ENCODE measurements at regions not wholly inside any gene's neighbourhood (a gene's known extent, or its start where the extent isn't known, plus 50 kb on each side); places are given as distances from the start of the nearest gene placed in this dataset.

DNA sequence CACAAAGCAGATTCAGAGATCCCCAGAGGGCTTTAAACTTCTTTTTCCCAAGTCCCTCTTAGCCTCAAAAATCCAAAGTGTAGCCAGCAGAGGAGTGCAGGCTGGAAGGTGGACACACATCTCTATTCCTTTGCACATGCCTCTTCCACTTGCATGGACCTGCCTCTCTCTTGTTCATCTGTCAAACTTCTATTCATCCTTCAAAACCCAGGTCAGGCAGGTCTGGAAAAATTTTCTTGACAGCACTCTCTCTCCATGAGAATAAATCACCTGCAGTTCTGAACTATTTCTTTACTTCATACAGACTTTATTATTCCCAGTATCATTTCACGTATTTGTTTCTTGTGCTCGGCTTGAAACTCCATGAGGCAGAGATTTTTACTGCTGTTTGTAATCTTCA, 127.5 kb downstream of the SS18 start:
- no peak for FAIRE-seq

DNA sequence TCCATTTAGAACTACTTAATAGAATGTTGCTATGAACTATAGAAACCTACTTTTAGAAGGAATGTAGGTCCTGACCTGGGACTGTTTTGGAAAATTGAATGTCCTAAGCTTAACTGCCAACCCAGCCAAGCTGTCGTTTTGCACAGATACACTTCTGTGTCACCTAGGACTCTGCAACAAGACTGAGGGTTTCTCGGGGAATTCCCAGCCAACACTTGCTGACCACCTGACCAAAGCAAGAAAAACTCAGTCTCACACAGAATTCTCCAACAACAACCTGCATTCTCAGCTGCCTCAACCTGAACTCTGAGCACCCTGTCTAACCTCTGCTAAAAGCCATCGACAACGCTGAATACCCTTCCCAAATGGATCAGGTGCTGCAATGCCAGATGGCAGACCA, 128.2 kb downstream of the SS18 start:
- no peak for FAIRE-seq

DNA sequence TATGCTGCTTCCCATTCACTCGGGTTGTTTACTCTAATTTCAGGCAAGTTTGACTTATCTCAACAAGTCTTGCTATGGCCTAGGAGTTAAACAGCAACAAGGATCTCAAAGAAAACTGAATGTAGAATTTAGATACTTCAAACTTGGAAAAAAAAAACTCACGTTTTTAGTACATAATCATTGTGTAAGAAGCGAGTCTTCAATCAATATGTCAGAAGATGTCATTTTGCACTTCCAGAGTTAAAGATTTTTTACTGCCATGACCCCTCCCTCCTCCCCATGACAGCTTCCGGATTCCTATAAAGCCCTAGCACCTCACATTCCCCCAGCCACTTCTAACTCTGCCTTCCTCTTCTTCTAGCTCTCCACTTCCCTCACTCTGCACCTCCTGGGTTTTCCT, 133.4 kb downstream of the SS18 start:
- no peak for FAIRE-seq

DNA sequence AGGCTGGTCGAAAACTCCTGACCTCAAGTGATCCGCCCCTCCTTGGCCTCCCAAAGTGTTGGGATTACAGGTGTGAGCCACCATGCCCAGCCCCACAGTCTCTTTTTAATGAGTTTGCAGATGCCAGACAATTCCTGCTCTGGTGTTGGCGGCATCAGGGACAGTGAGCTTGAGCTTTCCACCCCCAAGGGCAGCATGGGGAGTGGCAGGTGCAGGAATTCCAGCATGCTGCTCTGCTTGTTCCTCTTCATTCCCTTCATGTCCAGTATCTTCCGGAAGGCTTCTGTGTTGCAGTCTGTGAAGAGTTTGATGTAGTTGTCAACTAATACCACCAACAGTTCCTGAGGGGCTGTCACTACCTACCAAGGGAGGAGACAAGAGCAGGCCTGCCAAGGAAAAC, 137.3 kb downstream of the SS18 start:
- no peak for FAIRE-seq

DNA sequence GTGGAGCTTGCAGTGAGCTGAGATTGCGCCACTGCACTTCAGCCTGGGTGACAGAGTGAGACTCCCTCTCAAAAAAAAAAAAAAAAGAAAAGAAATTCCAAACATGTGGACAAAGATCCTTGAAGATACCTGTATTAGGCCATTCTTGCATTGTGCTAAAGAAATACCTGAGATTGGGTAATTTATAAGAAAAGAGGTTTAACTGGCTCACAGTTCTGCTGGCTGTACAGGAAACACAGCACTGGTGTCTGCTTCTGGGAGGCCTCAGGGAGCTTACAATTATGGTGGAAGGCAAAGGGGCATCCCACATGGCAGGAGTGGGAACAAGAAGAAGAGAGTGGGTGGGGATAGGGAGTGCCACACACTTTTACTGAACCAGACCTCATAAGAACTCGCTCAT, 140.1 kb downstream of the SS18 start:
- FAIRE-seq = no peak

DNA sequence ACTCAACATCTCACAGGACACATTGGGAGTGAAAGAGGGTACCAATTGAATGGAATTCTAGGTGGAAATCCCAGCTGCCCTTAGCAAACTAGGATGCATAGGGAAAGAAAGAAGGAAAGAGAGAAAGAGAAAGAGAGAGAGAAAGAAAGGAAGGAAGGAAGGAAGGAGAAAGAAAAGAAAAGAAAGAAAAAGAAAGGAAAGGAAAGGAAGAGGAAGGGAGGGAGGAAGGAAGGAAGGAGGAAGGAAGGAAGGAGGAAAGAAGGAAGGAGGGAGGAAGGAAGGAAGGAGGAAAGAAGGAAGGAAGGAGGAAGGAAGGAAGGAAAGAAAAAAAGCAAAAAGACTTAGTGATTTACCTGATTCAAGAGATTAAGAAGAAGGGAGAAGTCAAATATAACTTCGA, 143.9 kb downstream of the SS18 start:
- no peak for FAIRE-seq

DNA sequence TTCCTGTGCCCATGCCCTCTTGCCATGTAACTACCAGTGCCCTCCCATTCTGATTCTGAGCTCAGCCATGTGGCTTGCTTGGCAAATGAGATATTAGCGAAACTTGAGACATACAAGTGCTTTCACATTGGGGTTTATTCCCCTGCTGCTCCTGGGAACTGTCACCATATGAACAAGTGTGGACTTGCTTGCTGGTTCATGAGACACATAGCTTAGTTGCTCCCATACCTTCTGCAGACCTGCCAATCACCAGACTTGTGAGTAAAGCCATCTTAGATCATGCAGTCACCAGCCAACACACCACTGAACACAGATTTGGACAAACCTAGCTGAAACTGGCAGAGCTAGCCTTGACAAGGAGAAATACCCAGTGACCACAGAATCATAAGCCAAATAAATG, 155.1 kb downstream of the SS18 start:
- FAIRE-seq = no peak

DNA sequence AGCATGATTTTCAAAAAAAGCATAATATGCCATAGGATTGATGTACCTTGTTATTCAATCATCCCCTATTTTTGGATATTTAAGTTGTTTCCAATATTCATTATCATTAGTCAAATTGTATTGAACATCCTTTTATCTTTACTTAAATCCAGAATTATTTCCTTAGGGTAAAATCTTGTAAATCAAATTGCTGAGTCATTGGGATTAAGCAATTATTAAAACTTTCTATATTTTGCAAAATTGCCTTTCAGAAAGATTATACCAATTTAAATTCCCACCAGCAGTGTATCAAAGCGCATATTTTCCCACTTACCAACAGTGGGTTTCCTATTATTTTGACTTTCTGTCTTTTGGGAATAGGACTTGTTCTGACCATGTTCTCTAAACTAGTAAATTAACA, 159.3 kb downstream of the SS18 start:
- FAIRE-seq = peak; percentile 27

DNA sequence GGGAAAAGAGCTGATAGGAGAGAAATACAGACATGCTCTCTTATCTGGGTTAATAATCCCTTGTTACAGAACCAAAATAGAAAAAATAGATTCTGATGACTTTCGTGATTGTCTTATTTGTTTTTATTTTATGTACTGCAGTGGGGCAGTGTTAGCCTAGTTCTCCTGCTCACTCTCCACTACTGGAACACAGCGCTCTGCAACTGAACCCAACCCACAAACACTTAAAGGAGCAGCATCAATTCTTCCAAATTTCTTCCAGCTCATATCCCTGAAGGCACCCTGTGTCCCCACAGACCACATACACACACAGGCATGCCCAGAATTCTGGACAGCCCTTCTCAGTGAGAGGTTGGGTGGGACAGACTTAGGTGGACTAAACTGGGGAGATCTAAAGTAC, 160.6 kb downstream of the SS18 start:
- FAIRE-seq = no peak

DNA sequence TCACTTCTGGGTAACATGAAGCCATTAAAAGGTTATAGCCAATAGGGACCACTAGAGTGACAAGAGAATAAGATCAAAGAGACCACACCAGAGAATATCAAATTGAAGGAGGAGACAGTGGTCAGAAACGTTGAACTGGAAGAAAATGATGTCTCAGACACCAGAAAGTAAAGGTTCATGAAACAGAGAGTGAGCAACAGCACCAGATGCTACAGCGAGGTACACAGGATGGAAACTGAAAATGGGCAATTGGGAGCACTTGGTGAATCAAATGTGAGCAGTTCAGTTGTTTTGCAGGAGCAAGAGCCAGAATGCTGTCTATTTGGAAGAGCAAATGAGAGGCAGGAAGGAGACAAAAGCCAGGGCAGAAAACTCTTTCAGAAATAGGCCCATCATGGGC, 162.6 kb downstream of the SS18 start:
- FAIRE-seq = no peak

DNA sequence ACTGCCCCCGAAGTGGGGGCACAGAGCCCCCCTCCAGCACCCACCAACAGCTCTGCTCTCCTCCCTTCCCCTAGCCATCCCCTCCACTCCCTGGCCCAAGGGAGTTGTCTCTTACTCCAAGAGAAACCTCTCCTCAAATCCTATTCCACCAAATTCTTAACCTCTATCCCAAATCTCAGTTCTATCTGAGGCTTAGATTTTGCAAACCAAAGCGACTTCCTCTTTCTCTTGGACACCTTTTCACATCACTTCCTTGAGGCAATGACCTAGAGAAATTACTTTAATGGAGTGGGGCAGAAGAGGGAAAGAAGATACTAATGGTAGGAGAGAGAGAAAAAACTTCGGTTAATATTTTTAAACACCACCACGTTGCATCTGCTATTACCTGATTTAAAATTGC, 167.2 kb downstream of the SS18 start:
- FAIRE-seq = no peak

DNA sequence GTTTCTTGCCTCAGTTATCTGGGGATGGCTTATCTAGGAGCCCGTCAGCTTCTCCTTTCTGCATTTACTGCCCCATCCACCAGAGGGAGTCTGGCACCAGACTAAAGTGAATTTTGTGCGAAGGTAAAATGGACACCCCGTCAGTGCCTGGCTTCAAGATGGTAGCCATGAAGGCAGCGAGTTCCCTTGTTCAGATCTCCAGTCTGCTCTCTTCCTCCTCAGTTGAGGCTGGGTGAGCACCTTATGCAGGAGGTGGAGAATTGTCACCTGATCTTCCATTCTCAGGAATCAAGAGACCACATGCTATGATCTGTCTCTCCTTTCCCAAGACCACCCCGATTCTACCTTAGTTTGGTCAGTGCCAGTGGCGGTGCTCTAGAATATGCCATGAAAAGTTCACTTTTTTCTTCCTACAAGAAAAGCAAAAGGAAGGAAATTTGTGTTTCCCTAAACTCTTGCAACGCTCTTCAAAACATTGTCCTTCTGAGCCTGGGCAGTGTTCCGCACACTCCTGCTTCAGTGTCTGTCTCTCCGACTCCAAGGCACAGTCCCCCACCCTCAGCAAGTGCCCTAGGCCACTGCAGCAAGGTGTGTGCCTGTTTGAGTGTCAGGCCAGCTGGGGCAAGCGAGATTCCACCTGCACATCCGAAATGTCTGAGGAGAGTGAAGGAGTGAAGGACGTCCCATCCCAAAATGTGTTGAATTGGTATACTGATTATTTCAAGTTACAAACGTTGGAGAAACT, 168.6 kb downstream of the SS18 start:
- no peak for FAIRE-seq

DNA sequence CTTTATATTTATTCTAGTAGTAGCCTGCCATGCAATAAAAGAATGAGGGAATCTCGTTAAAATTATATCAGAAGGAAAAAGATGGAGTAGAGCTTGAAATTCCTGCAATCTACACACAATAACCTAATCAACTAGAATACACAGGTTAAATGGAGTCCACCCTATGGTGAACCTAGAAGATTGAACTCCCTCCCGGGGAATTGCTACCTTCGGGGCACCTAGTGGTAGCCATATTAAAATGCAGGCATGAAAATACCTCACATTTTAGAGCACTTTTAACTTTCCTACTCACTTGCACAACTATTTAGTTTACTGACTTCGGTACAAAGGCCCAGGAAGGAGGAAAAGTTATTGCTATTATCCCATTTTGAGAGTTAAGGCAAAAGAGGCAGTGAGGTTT, 174.5 kb downstream of the SS18 start:
- FAIRE-seq = no peak

DNA sequence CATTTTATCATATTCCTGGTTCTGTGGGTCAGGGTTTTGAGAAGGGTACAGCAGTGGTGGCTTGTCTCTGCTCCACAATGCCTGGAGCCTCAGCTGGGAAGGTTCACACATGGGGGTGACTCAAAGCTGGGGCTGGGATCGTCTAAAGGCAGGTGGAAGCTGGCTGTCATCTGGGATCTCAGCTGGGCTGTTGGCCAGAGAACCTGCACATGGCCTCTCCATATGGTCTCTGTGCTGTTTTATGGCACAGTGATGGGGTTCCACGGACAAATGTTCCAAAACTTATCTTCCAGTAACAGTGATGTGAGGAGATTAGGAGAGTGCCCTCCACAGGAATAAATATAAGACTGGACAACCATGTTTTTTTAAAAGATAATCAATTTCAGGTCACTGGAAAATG, 191.4 kb downstream of the SS18 start:
- FAIRE-seq = no peak

DNA sequence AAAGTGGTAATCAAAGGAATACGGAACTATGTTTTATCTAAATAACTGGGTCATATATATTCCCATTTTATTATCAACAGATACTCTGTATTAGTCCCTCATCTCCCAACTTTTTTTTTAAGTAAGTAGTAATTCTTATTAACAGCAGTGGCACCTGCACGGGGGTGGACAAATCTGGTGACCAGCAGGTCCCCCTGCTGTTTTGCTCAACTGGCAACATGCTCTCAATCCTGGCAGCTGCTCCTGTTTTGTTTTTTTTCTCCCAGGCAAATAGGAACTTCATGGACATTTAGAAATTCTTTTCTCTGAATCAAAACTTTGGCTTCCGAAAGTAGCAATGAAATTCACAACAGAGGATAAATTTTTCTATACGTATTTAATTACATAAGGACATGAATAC, 193.5 kb downstream of the SS18 start:
- FAIRE-seq = no peak

DNA sequence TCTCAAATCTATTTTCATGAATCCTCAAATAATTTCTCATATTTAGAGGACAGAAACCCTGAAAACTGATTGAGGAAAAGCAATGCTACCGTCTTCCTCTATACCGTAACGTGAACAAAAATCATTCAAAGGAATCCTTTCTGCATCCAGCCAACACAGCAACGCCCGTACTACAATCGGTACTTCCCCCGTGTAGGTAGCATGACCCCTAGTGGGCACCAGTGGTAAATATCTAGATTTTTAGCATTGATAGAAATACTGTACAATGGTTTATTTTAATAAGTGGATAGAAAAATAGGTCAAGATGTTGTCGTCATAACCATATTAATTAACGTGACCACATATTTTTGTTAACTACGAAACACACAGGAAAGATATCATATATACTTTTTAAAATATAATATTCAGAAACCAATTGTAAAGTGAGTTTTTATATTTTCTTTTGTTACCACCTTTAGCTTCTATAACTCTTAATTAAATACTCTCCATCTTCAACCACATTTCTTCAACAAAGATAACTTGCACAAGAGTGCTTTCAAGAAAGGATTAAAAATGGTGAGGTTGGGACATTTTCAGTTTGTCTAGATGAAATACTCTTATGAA, 194.1 kb downstream of the SS18 start:
- peak; percentile 92 for FAIRE-seq

DNA sequence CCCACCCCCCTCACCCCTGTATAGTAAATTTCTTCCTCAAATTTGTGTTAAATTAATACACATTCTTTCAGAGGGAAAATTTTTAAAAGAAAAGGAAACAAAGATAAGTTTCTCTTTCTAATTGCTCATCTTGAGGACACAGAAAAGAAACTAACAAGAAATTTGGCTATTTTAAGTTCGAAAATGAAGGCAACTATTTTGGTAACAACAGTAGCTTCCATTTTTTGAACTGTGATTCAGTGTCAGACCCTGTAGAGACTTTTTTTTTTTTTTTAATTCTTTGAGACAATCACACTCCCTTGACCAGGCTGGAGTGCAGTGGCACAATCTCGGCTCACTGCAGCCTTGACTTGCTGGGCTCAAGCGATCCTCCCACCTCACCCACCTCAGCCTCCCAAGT, 194.9 kb downstream of the SS18 start:
- no peak for FAIRE-seq

DNA sequence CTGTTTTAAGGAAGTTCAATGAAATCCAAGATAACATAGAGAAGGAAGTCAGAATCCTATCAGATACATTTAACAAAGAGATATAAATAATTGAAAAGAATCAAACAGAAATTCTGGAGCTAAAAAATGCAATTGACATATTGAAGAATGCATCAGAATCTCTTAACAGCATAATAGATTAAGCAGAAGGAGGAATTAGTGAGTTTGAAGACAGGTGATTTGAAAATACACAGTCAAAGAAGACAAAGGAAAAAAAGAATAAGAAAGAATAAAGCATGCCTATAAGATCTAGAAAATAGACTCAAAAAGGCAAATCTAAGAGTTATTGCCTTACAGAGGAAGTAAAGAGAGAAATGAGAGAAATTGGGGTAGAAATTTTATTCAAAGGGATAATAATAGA, 204.1 kb downstream of the SS18 start:
- no peak for FAIRE-seq

DNA sequence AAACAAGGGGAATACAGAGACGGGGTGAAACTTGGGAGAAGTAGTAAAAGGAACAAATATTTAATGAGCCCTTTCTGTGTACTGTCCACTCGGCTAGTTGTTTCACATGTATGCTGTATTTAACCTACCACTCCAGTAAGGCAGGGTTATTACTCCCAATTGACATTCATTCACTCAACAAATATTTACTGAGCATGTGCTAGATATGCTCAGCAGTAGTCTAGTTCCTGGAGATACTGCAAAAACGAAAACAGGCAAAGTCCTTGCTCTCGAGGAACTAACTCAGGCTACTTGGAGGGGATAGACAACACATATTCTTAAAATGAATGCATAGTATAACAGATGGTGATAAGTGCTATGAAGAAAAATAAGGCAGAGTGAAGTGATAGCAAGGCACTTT, 207.3 kb downstream of the SS18 start:
- no peak for FAIRE-seq

DNA sequence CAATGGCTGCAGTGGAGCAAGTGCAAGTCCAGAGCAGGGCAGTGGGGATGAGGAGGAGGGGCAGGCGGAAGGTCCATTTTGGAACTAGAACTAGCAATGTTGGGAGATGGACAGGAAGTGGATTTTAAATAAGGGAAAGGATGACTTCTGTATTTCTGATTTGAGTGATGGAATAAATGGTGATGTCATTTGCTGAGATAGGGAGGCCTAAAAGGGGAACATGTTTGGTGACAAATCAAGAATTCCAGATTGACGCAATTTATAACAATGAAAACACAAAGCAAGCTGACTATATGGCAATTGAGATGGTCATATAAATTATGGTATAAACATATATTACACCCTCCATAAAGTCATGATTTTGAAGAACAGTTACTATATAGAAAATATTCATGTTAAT, 209.3 kb downstream of the SS18 start:
- FAIRE-seq = no peak

DNA sequence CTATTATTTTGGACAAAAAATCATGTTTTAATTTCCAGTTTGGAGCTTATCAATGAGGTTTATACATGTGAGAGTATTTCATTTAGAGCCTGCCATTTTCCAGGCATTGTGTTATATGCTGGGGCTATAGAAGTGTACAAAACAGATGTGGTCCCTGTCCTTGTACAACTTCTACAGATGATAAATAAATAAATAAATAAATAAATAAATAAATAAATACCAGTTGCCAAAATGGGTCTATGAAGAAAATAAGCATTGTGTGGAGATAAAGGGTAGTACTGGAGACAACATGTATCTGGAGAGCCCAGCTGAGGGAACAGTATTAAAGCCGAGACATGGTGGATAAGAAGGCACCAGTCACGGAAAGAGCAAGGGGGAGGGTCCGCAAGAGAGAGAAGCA, 210.0 kb downstream of the SS18 start:
- FAIRE-seq = no peak

DNA sequence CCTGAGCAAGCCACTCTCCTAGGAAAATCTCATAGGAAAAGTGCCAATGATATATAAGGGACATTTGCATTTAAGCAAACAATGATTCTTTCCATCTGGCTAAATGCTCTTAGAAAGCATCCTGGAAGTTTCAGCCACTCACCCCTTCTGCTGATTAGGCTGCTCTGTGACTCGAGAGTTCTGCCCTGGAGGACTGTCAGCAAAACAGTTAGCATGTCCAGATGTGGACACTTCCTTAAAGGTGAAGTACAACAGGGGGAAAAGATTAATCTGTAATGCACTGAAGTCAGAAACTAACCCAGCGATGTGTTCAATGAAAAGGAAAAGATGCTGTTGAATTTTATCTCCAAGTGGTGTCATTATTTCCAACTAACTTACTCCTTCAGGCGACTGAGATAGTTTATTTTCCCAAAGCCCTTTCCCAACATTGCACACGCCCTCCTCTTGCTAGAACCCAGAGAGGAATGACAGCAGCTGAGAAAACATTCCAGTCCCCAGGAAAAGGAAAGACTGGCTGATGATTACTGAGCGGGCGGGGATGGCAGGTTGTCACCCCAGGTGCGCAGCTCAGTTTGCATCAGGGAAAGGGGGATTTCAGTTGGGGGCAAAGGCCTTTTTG, 214.0 kb downstream of the SS18 start:
- FAIRE-seq = no peak

DNA sequence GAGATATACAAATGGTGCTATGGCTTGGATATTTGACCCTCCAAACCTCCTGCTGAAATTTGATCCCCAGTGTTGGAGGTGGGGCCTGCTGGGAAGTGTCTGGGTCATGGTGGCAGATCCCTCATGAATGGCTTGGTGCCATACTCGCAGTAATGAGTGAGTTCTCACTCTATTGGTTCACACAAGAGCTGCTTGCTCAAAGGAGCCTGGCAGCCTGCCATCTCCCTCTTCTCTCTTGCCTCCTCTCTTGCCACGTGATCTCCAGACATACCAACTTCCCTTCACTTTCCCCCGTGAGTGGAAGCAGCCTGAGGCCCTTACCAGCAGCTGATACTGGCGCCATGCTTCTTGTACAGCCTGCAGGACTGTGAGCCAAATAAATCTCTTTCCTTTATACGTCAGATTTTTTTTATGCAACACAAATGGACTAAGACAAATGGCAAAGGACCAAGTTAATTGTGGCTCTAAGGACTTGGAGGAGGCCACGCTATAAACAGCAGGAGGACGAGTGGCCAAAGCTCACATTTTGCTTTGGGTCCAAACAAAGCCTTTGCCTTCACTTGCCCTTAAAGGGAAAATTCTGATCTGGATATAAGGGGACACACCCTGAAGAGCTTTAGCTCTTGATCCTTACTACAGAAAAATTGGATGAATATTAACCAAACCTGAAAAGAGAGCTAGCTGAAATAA, 214.7 kb downstream of the SS18 start:
- FAIRE-seq = no peak

DNA sequence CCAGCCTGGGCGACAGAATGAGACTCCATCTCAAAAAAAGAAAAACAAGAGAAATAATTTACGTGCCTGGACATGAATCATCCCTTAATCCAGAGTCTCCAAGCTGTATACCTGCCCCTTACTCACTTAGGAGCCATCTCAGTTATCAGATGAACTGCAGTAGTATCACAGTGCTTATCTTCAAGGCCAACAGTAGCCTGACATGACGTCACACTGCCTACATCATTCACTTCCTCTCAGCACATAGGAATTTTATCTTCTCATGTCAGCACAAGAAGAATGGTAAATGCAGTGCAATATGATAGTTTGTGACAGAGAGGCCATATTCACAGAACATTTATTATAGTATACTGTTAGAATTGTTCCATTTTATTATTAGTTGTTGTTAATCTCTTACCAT, 216.6 kb downstream of the SS18 start:
- no peak for FAIRE-seq
